ENCODE measurements at regions not wholly inside any gene's neighbourhood (a gene's known extent, or its start where the extent isn't known, plus 50 kb on each side); places are given as distances from the start of the nearest gene placed in this dataset.

GRCh38 chr20:4418141-4418540 lies 169.1 kb upstream of the ADRA1D start:
- TF ChIP-seq CTCF (IDR thresholded peaks at IDR 0.05; ENCODE audit: borderline replicate concordance, extremely low read depth, low read length, poor library complexity, severe bottlenecking) (no peak), EZH2 (IDR thresholded peaks at IDR 0.05; ENCODE audit: borderline replicate concordance, low read depth, low read length, severe bottlenecking) (no peak)

Measured in DND-41 (cell line).